B cell (primary cell): ENCODE measurements at regions not wholly inside any gene's neighbourhood (a gene's known extent, or its start where the extent isn't known, plus 50 kb on each side); places are given as distances from the start of the nearest gene placed in this dataset.
"Not testable (repeated sequence)": the region's sequence is repeated elsewhere in the genome, so short reads cannot be mapped to it uniquely, and the experiment has no call there.

Source experiments
- ATAC-seq: fragments of 200-7000 bp; cut with Tn5 transposase; one replicate; pipeline ENCODE4 v1.10.0; 2021; ENCODE audit warnings: low read depth, mild to moderate bottlenecking, moderate number of reproducible peaks, moderate library complexity
- CTCF ChIA-PET: fragments of 350-600 bp; sonication (Branson Sonifier 250); formaldehyde crosslinking; loops from one replicate; lab custom pipeline; 2021; ENCODE audit warnings: antibody characterized with exemption, inconsistent platforms; lab: Charles Lee
- POLR2A ChIA-PET: fragments of 350-600 bp; sonication (Branson Sonifier 250); formaldehyde crosslinking; loops from one replicate; lab custom pipeline; 2021; ENCODE audit warnings: antibody characterized with exemption; lab: Charles Lee
- DNase-seq: peaks from one replicate; pipeline ENCODE4 v3.0.0; 2013
- H2AFZ ChIP-seq: 2 replicates; pipeline ENCODE4 v1.6.1; 2012; ENCODE audit warnings: mild to moderate bottlenecking, low read depth, low read length; ENCODE audit not compliant: insufficient read depth, poor library complexity, severe bottlenecking
- H3K27ac ChIP-seq, 2 donors: 1 replicate in 1 of 2; 2 replicates in 1 of 2; pipeline ENCODE4 v1.5.1; 2012 to 2013; ENCODE audit warnings: low read length in 2 of 2, mild to moderate bottlenecking in 2 of 2, moderate library complexity in 1 of 2
- H3K27me3 ChIP-seq, 4 experiments: fragments of 200-600 bp in 1 of 4; sonication (generic) in 1 of 4; replicated peaks in 1 of 4; 1 replicate in 2 of 4; 2 replicates in 2 of 4; pipeline versions ENCODE4 v1.6.1 to v1.7.0; 2013 to 2016; ENCODE audit warnings: low read length in 3 of 4, mild to moderate bottlenecking in 2 of 4, mixed read lengths in 1 of 4, moderate library complexity in 1 of 4; ENCODE audit not compliant: insufficient read depth in 4 of 4, control insufficient read depth in 3 of 4; ENCODE audit errors: control extremely low read depth in 1 of 4
- H3K36me3 ChIP-seq, 2 experiments: replicated peaks in 1 of 2; 1 replicate in 1 of 2; 2 replicates in 1 of 2; pipeline versions ENCODE4 v1.6.1 to v1.7.1; 2013; ENCODE audit warnings: low read length in 1 of 2; ENCODE audit not compliant: insufficient read depth in 2 of 2, control insufficient read depth in 1 of 2; ENCODE audit errors: control extremely low read depth in 1 of 2, extremely low read depth in 1 of 2
- H3K4me1 ChIP-seq, 2 donors: fragments of 200-600 bp in 1 of 2; sonication (generic) in 1 of 2; 1 replicate in 1 of 2; 2 replicates in 1 of 2; pipeline versions ENCODE4 v1.5.1 to v1.6.1; 2013 to 2017; ENCODE audit warnings: low read length in 2 of 2; ENCODE audit not compliant: control insufficient read depth in 2 of 2, insufficient read depth in 2 of 2
- H3K4me2 ChIP-seq: replicated peaks from 2 replicates; pipeline ENCODE3; 2012; ENCODE audit warnings: mild to moderate bottlenecking, low read depth, low read length; ENCODE audit not compliant: poor library complexity, severe bottlenecking
- H3K4me3 ChIP-seq, 5 experiments: fragments of 200-600 bp in 1 of 5; sonication (generic) in 1 of 5; 1 replicate in 3 of 5; 2 replicates in 2 of 5; pipeline versions ENCODE4 v1.5.1 to v1.7.0; 2011 to 2016; ENCODE audit warnings: low read length in 4 of 5, mild to moderate bottlenecking in 4 of 5, low read depth in 2 of 5, control low read depth in 1 of 5, moderate library complexity in 1 of 5; ENCODE audit not compliant: insufficient read depth in 1 of 5; ENCODE audit errors: control extremely low read depth in 1 of 5, extremely low read depth in 1 of 5
- H3K79me2 ChIP-seq: fragments of 200-600 bp; sonication (generic); one replicate; pipeline ENCODE4 v1.6.0; 2016; ENCODE audit warnings: low read length; ENCODE audit not compliant: control insufficient read depth, insufficient read depth
- H3K9ac ChIP-seq: fragments of 200-600 bp; sonication (generic); 2 replicates; pipeline ENCODE4 v1.6.1; 2017; ENCODE audit warnings: mild to moderate bottlenecking, low read length, moderate library complexity
- H3K9me3 ChIP-seq, 3 donors: one replicate each; pipeline versions ENCODE4 v1.6.1 to v1.7.1; 2013; ENCODE audit warnings: low read length in 2 of 3; ENCODE audit not compliant: control insufficient read depth in 2 of 3, insufficient read depth in 1 of 3; ENCODE audit errors: control extremely low read depth in 1 of 3
- H4K20me1 ChIP-seq: 2 replicates; pipeline ENCODE4 v1.6.0; 2012; ENCODE audit warnings: mild to moderate bottlenecking, low read length; ENCODE audit not compliant: insufficient read depth, control insufficient read depth, poor library complexity, severe bottlenecking
- H3K27ac Mint-ChIP-seq: one replicate; pipeline ENCODE4 v1.8.0; 2021; ENCODE audit warnings: mixed read lengths
- H3K27me3 Mint-ChIP-seq: one replicate; pipeline ENCODE4 v1.8.0; 2021; ENCODE audit warnings: mixed read lengths
- H3K4me1 Mint-ChIP-seq: one replicate; pipeline ENCODE4 v1.8.0; 2021; ENCODE audit warnings: mixed read lengths
- H3K4me3 Mint-ChIP-seq: one replicate; pipeline ENCODE4 v1.8.0; 2021; ENCODE audit warnings: mixed read lengths
- H3K9me3 Mint-ChIP-seq: one replicate; pipeline ENCODE4 v1.8.0; 2022; ENCODE audit warnings: mixed read lengths; ENCODE audit not compliant: insufficient read depth
- EZH2 ChIP-seq: IDR thresholded peaks from 2 replicates; pipeline ENCODE4 v1.6.1; 2012; ENCODE audit warnings: borderline replicate concordance, low read depth, mild to moderate bottlenecking, moderate library complexity, low read length; ENCODE audit not compliant: insufficient read depth, poor library complexity, severe bottlenecking
- WGBS: methylation state at CpG from one replicate; pipeline ENCODE4 v1.1.5; 2013; ENCODE audit warnings: missing lambda C conversion rate; ENCODE audit not compliant: insufficient coverage; 5-methylcytosine and 5-hydroxymethylcytosine counted together
- intact Hi-C: fragments of 100-400 bp; cut with micrococcal nuclease; formaldehyde crosslinking; loops from one replicate; pipeline ENCODE4 v1.10.0; 2022
- TF ChIP-seq, protein P1 (sequence below): fragments of 200-600 bp; IDR thresholded peaks from one replicate; pipeline ENCODE4 v1.8.0; 2022; ENCODE audit warnings: antibody characterized with exemption, mild to moderate bottlenecking

DNA sequence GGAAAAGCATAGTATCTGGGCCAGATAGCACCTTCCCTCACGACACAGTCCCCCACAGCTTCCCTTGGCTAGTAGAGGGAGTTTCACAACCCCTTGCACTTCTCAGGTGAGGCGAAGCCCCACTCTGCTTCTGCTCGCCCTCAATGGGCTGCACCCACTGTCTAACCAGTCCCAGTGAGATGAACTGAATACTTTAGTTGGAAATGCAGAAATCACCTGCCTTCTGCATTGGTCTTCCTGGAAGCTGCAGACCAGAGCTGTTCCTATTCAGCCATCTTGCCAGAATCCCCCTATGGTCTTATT lies 243.2 kb upstream of the FAM78B start:
- no peak overlapping the region for H3K4me3 Mint-ChIP-seq
- ChIA-PET POLR2A (no interaction called here), CTCF (no interaction called here)
- no peak for ATAC-seq
- TF ChIP-seq, protein P1, sequence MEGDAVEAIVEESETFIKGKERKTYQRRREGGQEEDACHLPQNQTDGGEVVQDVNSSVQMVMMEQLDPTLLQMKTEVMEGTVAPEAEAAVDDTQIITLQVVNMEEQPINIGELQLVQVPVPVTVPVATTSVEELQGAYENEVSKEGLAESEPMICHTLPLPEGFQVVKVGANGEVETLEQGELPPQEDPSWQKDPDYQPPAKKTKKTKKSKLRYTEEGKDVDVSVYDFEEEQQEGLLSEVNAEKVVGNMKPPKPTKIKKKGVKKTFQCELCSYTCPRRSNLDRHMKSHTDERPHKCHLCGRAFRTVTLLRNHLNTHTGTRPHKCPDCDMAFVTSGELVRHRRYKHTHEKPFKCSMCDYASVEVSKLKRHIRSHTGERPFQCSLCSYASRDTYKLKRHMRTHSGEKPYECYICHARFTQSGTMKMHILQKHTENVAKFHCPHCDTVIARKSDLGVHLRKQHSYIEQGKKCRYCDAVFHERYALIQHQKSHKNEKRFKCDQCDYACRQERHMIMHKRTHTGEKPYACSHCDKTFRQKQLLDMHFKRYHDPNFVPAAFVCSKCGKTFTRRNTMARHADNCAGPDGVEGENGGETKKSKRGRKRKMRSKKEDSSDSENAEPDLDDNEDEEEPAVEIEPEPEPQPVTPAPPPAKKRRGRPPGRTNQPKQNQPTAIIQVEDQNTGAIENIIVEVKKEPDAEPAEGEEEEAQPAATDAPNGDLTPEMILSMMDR = no peak
- TF ChIP-seq EZH2 = no peak
- no peak overlapping the region for H3K27ac ChIP-seq
- H3K4me1 ChIP-seq = no peaks in the 10 kb centered on the region
- no peaks in the 10 kb centered on the region for H4K20me1 ChIP-seq
- H3K4me3 ChIP-seq = no peak overlapping the region
- H3K4me2 ChIP-seq = no peak overlapping the region
- intact Hi-C loops = no loop called here
- no peaks in the 10 kb centered on the region for H3K79me2 ChIP-seq
- no peak for DNase-seq
- H3K9ac ChIP-seq = no peak overlapping the region
- peaks cover 4% of the 10 kb centered on the region for H3K27me3 Mint-ChIP-seq
- H3K9me3 ChIP-seq = peaks cover 0 to 14% (median 3%) of the 10 kb centered on the region in 3 donors
- no peak overlapping the region for H2AFZ ChIP-seq
- H3K36me3 ChIP-seq = no peaks in the 10 kb centered on the region
- no CpG with 5 or more reads among the region's 3 CpGs for WGBS
- H3K9me3 Mint-ChIP-seq = peaks cover 12% of the 10 kb centered on the region
- H3K27ac Mint-ChIP-seq = no peak overlapping the region
- no peaks in the 10 kb centered on the region for H3K27me3 ChIP-seq
- no peaks in the 10 kb centered on the region for H3K4me1 Mint-ChIP-seq

DNA sequence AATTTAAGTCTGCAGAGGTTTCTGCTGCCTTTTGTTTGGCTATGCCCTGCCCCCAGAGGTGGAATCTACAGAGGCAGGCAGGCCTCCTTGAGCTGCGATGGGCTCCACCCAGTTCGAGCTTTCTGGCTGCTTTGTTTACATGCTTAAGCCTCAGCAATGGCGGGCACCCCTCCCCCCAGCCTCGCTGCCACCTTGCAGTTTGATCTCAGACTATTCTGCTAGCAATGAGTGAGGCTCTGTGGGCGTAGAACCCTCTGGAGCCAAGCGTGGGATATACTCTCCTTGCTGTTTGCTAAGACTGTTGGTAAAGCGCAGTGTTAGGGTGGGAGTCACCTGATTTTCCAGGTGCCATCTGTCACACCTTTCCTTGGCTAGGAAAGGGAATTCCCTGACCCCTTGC lies 250.0 kb upstream of the FAM78B start:
- ATAC-seq, H4K20me1 ChIP-seq, DNase-seq, H3K27me3 ChIP-seq, H3K27ac Mint-ChIP-seq, H3K4me1 ChIP-seq, H3K4me3 ChIP-seq, POLR2A ChIA-PET, H3K9me3 Mint-ChIP-seq, H3K36me3 ChIP-seq, H3K4me2 ChIP-seq, CTCF ChIA-PET, H3K4me1 Mint-ChIP-seq, H3K9ac ChIP-seq, H2AFZ ChIP-seq, H3K9me3 ChIP-seq, H3K4me3 Mint-ChIP-seq, H3K79me2 ChIP-seq, intact Hi-C loops, H3K27ac ChIP-seq: not testable (repeated sequence)
- WGBS = 94% methylated on average over 7 of the region's 7 CpGs
- peaks cover 10% of the 10 kb centered on the region for H3K27me3 Mint-ChIP-seq
